ENCODE measurements at regions not wholly inside any gene's neighbourhood (a gene's known extent, or its start where the extent isn't known, plus 50 kb on each side); places are given as distances from the start of the nearest gene placed in this dataset.
A peak's percentile ranks its signal among the peaks of the same experiment; 100 is the strongest.
"Not testable (repeated sequence)": the region's sequence is repeated elsewhere in the genome, so short reads cannot be mapped to it uniquely, and the experiment has no call there.

- DNase-seq (ENCODE audit: low read depth), result no peak
- TF ChIP-seq CTCF (conservative IDR thresholded peaks at IDR 0.05; ENCODE audit: low read depth, low read length), result no peak
- H3K4me3 ChIP-seq (ENCODE audit: low read length), result no peak overlapping the region
Measured at GRCh38 chr11:89604281-89604680, 105.8 kb upstream of the TRIM77 start.

GRCh38 chr11:89606845-89607244 is 103.3 kb upstream of the TRIM77 start:
- H3K4me3 ChIP-seq (ENCODE audit: low read length); DNase-seq (ENCODE audit: low read depth): not testable (repeated sequence)

DNA sequence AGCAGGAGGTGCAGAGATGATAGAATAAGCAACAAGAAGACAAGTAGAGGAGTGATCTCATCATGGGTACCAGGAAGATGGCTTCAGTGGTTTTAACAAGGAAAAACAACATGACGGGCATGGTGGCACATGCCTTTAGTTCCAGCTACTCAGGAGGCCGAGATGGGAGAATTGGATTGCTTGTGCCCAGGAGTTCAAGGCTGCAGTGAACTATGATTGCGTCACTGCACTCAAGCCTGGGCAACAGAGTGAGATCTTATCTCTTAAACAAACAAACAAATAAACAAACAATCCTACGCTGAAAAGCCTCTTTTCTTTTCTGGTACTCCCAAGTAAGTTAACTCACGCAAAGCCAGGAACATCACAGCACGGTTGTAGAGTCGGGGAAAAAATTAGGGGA is 102.6 kb upstream of the TRIM77 start:
- not testable (repeated sequence) for H3K4me3 ChIP-seq (ENCODE audit: low read length); DNase-seq (ENCODE audit: low read depth)

DNA sequence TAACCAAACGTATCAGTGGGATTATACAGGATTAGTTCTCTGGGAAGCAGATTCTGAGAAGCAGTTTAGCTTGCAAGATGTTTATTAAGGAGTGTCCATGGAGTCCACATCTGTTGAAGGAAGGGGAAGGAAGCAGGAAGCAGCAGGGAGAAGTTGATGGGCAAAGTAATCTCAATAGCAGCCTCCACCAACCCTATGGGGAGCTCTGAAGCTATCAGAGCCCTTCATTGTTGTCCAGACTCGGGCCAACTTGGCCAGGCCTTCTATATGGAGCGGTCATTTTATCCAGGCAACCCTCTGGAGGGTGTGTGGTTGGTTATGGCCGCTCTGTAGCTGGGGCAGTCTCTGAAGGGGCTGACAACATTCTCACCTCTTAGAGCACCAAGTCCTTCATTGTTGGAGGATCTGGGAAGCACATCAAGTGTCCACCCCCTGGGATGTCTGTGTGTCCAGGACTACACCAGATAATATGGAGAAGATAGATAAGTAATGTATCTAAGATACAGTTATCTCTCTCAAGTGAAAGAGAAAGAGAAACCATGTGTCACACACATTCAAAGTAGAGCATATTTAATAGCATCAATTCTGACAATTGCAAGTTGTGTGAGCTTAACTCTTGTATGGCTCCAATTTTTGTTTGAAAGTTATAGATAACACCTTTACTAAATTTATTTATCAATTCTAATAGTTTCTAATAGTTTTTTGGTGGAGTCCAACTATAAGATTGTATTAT is 101.7 kb upstream of the TRIM77 start:
- no peak for DNase-seq (ENCODE audit: low read depth)
- no peak overlapping the region for H3K4me3 ChIP-seq (ENCODE audit: low read length)
- no peak for TF ChIP-seq CTCF (conservative IDR thresholded peaks at IDR 0.05; ENCODE audit: low read depth, low read length)

DNA sequence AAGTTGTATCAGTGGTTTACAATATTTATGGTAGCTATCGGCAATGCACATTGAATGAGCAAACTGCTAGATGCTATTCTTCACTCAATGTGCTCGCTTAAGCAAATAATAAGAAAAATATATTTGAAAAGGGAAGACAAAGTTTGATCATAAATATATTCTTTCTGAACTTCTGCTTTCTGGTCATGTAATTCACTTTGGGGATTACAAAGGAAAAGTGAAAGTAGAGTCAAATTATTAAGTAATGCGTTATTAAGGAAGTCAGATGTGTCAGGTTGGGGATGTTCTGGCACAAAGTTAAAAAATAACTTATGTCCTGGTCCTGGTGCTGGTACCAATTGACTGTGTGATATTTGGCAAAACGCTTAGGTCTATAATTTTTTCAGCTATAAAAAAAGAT is 98.0 kb upstream of the TRIM77 start:
- no peak for TF ChIP-seq CTCF (conservative IDR thresholded peaks at IDR 0.05; ENCODE audit: low read depth, low read length)
- H3K4me3 ChIP-seq (ENCODE audit: low read length), result no peak overlapping the region

DNA sequence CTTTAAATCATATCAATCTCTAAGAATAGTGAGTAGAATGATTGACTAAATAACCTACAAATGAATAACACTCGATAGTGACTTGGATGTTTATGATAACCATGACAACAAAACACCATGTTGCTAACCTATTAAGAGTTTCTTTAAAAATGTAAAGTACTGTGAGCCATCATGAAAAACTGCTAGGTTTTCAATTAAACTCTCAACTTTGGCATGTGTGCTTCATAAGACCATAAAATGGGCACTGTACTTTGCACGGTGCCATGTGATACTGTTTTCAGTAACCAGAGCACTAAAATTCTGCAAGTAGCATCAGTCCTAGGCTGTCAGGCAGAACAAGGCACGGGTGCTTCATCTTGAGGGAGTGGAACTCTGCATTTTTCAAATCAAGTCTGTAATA is 96.2 kb upstream of the TRIM77 start:
- DNase-seq (ENCODE audit: low read depth), result no peak
- no peak overlapping the region for H3K4me3 ChIP-seq (ENCODE audit: low read length)
- TF ChIP-seq CTCF (conservative IDR thresholded peaks at IDR 0.05; ENCODE audit: low read depth, low read length), result no peak

More for the DNA sequence above, 98.0 kb upstream of the TRIM77 start:
- DNase-seq (ENCODE audit: low read depth), result no peak

DNA sequence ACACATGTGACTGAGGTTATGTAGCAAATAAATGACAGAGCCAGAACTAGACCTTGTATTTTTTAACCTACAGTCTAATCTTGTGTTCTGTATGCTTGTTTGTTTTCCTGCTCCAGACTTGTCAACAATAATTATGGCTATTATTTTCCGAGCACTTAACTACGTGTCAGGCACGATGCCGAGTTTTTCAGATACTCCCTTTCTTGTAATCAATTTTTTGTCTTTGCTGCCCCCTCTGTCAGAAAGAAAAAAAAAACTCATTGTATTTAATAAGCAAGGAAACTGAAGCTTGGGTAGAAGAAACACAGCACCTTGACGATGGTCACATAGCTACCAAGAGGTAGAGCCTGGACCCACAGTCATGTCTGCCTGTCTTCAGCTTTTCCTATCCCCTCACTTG is 95.7 kb upstream of the TRIM77 start:
- H3K4me3 ChIP-seq (ENCODE audit: low read length); DNase-seq (ENCODE audit: low read depth): not testable (repeated sequence)
- TF ChIP-seq CTCF (conservative IDR thresholded peaks at IDR 0.05; ENCODE audit: low read depth, low read length), result peak; percentile 29

GRCh38 chr11:89615642-89616041 is 94.5 kb upstream of the TRIM77 start:
- not testable (repeated sequence) for DNase-seq (ENCODE audit: low read depth)

GRCh38 chr11:89616161-89616560 is 93.9 kb upstream of the TRIM77 start:
- not testable (repeated sequence) for DNase-seq (ENCODE audit: low read depth); H3K4me3 ChIP-seq (ENCODE audit: low read length)

More at GRCh38 chr11:89615642-89616041, 94.5 kb upstream of the TRIM77 start:
- H3K4me3 ChIP-seq (ENCODE audit: low read length), result not testable (repeated sequence)
